ENCODE measurements at regions not wholly inside any gene's neighbourhood (a gene's known extent, or its start where the extent isn't known, plus 50 kb on each side); places are given as distances from the start of the nearest gene placed in this dataset.

DNA sequence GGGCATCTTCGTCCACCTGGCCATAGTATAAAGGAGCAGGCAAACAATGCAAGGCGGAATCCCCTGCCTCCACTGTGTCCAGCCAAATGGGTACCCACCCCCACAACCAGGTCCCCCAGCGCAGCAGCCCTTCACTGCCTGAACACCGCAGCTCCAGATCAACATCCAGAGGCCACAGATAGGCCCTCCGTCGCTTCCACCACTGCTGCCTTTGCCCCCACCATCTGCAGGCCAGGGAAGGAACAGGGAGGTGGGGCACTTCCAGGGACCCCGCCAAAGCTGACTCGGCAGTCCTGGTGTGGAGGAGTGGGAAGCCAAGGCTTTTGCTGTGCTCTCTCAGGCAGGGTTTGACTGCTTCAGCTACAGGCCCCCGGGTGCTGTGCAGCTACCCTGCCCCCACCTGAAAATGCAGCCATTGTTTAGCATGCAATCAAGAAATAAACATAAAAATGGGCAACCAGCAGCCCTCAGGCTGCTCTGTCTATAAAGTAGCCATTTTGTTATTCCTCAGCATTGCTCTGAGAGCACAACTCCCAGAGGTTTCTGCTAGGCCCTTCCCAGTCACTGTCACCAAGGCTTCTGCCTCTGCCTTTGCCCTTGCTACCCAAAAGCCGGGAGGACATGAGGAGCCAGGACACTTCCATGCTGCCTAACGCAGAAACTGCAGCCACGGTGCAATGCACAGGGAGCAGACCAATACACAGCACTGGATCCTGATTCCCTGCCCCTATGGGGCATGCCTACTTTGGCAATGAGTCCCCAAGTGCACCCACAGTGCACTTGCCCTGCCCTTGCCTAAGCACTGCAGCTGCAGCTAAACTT, 733.2 kb upstream of the KLHL1 start:
- TF ChIP-seq, protein P1, sequence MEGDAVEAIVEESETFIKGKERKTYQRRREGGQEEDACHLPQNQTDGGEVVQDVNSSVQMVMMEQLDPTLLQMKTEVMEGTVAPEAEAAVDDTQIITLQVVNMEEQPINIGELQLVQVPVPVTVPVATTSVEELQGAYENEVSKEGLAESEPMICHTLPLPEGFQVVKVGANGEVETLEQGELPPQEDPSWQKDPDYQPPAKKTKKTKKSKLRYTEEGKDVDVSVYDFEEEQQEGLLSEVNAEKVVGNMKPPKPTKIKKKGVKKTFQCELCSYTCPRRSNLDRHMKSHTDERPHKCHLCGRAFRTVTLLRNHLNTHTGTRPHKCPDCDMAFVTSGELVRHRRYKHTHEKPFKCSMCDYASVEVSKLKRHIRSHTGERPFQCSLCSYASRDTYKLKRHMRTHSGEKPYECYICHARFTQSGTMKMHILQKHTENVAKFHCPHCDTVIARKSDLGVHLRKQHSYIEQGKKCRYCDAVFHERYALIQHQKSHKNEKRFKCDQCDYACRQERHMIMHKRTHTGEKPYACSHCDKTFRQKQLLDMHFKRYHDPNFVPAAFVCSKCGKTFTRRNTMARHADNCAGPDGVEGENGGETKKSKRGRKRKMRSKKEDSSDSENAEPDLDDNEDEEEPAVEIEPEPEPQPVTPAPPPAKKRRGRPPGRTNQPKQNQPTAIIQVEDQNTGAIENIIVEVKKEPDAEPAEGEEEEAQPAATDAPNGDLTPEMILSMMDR (IDR thresholded peaks at IDR 0.05), result no peak
- no peak for TF ChIP-seq ZFX (IDR thresholded peaks at IDR 0.05; ENCODE audit: borderline replicate concordance)
